SK-N-SH treated with all-trans-retinoic acid at 6 μM for 48 hours (cell line): ENCODE measurements at regions not wholly inside any gene's neighbourhood (a gene's known extent, or its start where the extent isn't known, plus 50 kb on each side); places are given as distances from the start of the nearest gene placed in this dataset.

Experiments
- ARNTL ChIP-seq: fragments of 450-650 bp; formaldehyde crosslinking; IDR thresholded peaks from 2 replicates; pipeline ENCODE4 v1.5.0; 2020; ENCODE audit warnings: low read depth, mild to moderate bottlenecking, moderate library complexity, borderline replicate concordance
- BACH2 ChIP-seq: fragments of 250-450 bp; sonication (Bioruptor Pico); IDR thresholded peaks from 2 replicates; pipeline ENCODE4 v1.9.0; 2021; ENCODE audit warnings: mild to moderate bottlenecking, borderline replicate concordance
- ESRRG ChIP-seq: fragments of 250-450 bp; sonication (Bioruptor Pico); IDR thresholded peaks from 2 replicates; pipeline ENCODE4 v1.6.1; 2021; ENCODE audit warnings: mild to moderate bottlenecking
- GLIS3 ChIP-seq: fragments of 250-450 bp; sonication (Bioruptor Pico); IDR thresholded peaks from 2 replicates; pipeline ENCODE4 v1.5.0; 2020; ENCODE audit warnings: mild to moderate bottlenecking, moderate library complexity
- ISL1 ChIP-seq: fragments of 250-450 bp; sonication (Bioruptor Pico); IDR thresholded peaks from 2 replicates; pipeline ENCODE4 v2.1.2; 2022; ENCODE audit warnings: mild to moderate bottlenecking, moderate library complexity
- SNAI2 ChIP-seq: fragments of 250-450 bp; sonication (Bioruptor Pico); IDR thresholded peaks from 2 replicates; pipeline ENCODE4 v1.5.0; 2020; ENCODE audit warnings: mild to moderate bottlenecking, moderate library complexity
- TOX ChIP-seq: fragments of 250-450 bp; sonication (Bioruptor Pico); IDR thresholded peaks from 2 replicates; pipeline ENCODE4 v1.8.0; 2021; ENCODE audit warnings: mild to moderate bottlenecking, moderate library complexity, borderline replicate concordance
- ZFP3 ChIP-seq: fragments of 250-450 bp; sonication (Bioruptor Pico); IDR thresholded peaks from 2 replicates; pipeline ENCODE4 v1.5.0; 2020; ENCODE audit warnings: mild to moderate bottlenecking, moderate library complexity
- ZFP30 ChIP-seq: fragments of 450-650 bp; formaldehyde crosslinking; IDR thresholded peaks from 2 replicates; pipeline ENCODE4 v1.5.0; 2022; ENCODE audit warnings: mild to moderate bottlenecking, moderate library complexity
- ZNF70 ChIP-seq: fragments of 450-650 bp; formaldehyde crosslinking; IDR thresholded peaks from 2 replicates; pipeline ENCODE4 v1.5.0; 2020; ENCODE audit warnings: mild to moderate bottlenecking, moderate library complexity
- ZNF8 ChIP-seq: fragments of 450-650 bp; formaldehyde crosslinking; IDR thresholded peaks from 2 replicates; pipeline ENCODE4 v1.5.0; 2020; ENCODE audit warnings: mild to moderate bottlenecking, moderate library complexity
- TF ChIP-seq, protein P1 (sequence below): fragments of 250-450 bp; sonication (Bioruptor Pico); IDR thresholded peaks from 2 replicates; pipeline ENCODE4 v1.8.0; 2020; ENCODE audit warnings: mild to moderate bottlenecking, moderate library complexity, borderline replicate concordance

DNA sequence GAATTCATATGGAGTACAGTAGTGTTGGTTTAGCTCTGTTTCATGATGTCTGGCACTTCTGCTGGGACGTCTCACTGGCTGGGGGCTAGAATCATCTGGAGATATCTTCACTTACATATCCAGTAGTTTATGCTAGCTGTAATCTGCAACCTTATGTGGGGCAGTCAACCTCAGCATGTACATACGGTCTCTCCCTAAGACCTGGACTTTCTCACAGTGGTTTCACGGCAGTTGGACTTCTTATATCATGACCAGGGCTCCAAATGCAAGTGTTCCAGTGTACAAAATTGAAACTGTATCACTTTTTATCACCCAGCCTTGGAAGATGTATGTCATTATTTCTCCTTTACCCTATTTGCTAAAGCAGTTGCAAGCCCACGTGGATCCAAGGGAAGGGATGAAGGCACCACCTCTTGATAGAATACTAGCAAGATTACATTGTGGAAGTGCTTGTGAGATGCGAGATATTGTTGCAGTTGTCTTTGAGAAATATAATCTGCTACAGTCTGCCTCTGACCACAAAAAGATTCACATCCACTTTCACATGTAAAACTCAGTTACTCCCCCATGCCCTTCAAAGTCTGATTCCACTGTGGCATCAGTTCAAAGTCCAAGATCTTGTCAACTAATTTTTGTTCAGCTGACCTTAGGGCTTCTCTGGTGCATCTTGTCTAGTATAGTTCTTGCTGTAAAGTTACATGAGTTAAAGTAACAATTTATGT lies 316.6 kb upstream of the NCAM1 start:
- no peak for TF ChIP-seq ESRRG
- no peak for TF ChIP-seq ISL1
- TF ChIP-seq ZNF8 = no peak
- no peak for TF ChIP-seq GLIS3
- TF ChIP-seq SNAI2 (CRISPR knock-in tag) = no peak
- TF ChIP-seq ARNTL (CRISPR knock-in tag) = no peak
- TF ChIP-seq, protein P1, sequence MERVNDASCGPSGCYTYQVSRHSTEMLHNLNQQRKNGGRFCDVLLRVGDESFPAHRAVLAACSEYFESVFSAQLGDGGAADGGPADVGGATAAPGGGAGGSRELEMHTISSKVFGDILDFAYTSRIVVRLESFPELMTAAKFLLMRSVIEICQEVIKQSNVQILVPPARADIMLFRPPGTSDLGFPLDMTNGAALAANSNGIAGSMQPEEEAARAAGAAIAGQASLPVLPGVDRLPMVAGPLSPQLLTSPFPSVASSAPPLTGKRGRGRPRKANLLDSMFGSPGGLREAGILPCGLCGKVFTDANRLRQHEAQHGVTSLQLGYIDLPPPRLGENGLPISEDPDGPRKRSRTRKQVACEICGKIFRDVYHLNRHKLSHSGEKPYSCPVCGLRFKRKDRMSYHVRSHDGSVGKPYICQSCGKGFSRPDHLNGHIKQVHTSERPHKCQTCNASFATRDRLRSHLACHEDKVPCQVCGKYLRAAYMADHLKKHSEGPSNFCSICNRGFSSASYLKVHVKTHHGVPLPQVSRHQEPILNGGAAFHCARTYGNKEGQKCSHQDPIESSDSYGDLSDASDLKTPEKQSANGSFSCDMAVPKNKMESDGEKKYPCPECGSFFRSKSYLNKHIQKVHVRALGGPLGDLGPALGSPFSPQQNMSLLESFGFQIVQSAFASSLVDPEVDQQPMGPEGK (CRISPR knock-in tag) = no peak
- TF ChIP-seq BACH2 = no peak
- TF ChIP-seq ZNF70 (CRISPR knock-in tag) = no peak
- no peak for TF ChIP-seq ZFP3 (CRISPR knock-in tag)
- TF ChIP-seq TOX (CRISPR knock-in tag) = no peak
- no peak for TF ChIP-seq ZFP30 (CRISPR knock-in tag)
